ENCODE measurements at regions not wholly inside any gene's neighbourhood (a gene's known extent, or its start where the extent isn't known, plus 50 kb on each side); places are given as distances from the start of the nearest gene placed in this dataset.
A peak's percentile ranks its signal among the peaks of the same experiment; 100 is the strongest.

- no peaks in the 10 kb centered on the region for H3K4me1 ChIP-seq
- H3K4me3 ChIP-seq: no peak overlapping the region
- H3K36me3 ChIP-seq: no peaks in the 10 kb centered on the region
- DNase-seq: peak in 1 of 2 experiments; percentile 1
- H3K9me3 ChIP-seq (replicated peaks): no peaks in the 10 kb centered on the region
- H3K27me3 ChIP-seq: 0 out of 2 replicates have a peak, but pooled peaks cover 6% of the 10 kb centered on the region
- H3K27ac ChIP-seq: no peak overlapping the region
Observed at GRCh38 chr2:239463541-239464165, 62.8 kb upstream of the HDAC4 start.

- H3K4me3 ChIP-seq: no peak overlapping the region
- no peak overlapping the region for H3K27ac ChIP-seq
- H3K27me3 ChIP-seq: 0 out of 2 replicates have a peak, but pooled peaks cover 6% of the 10 kb centered on the region
- H3K36me3 ChIP-seq: no peaks in the 10 kb centered on the region
- no peaks in the 10 kb centered on the region for H3K9me3 ChIP-seq (replicated peaks)
- H3K4me1 ChIP-seq: no peaks in the 10 kb centered on the region
- DNase-seq: peak in 1 of 2 experiments; percentile 23
Observed at GRCh38 chr2:239462671-239463506, 62.1 kb upstream of the HDAC4 start.

- Histone ChIP-seq H3K9me3 (replicated peaks) (no peaks in the 10 kb centered on the region), H3K4me3 (no peak overlapping the region), H3K27me3 (0 out of 2 replicates have a peak, but pooled peaks cover 6% of the 10 kb centered on the region), H3K4me1 (no peaks in the 10 kb centered on the region), H3K36me3 (no peaks in the 10 kb centered on the region), H3K27ac (no peak overlapping the region)
- DNase-seq: no peak
Observed at GRCh38 chr2:239462191-239462515, 61.3 kb upstream of the HDAC4 start.

GRCh38 chr2:239461291-239462190 is 60.7 kb upstream of the HDAC4 start:
- H3K4me3 ChIP-seq: no peak overlapping the region
- H3K36me3 ChIP-seq: no peaks in the 10 kb centered on the region
- H3K4me1 ChIP-seq: no peaks in the 10 kb centered on the region
- H3K27me3 ChIP-seq: 0 out of 2 replicates have a peak, but pooled peaks cover 6% of the 10 kb centered on the region
- no peaks in the 10 kb centered on the region for H3K9me3 ChIP-seq (replicated peaks)
- no peak for DNase-seq
- H3K27ac ChIP-seq: no peak overlapping the region

- no peak overlapping the region for H3K27ac ChIP-seq
- H3K36me3 ChIP-seq: no peaks in the 10 kb centered on the region
- no peaks in the 10 kb centered on the region for H3K9me3 ChIP-seq (replicated peaks)
- no peak overlapping the region for H3K4me3 ChIP-seq
- H3K27me3 ChIP-seq: 0 out of 2 replicates have a peak, but pooled peaks cover 6% of the 10 kb centered on the region
- H3K4me1 ChIP-seq: no peaks in the 10 kb centered on the region
- no peak for DNase-seq
Observed at GRCh38 chr2:239460780-239461179, 60.0 kb upstream of the HDAC4 start.

GRCh38 chr2:239459606-239460005 is 58.8 kb upstream of the HDAC4 start:
- H3K4me1 ChIP-seq: no peaks in the 10 kb centered on the region
- peak in 1 of 2 experiments; percentile 13 for DNase-seq
- H3K9me3 ChIP-seq (replicated peaks): no peaks in the 10 kb centered on the region
- H3K27me3 ChIP-seq: 0 out of 2 replicates have a peak, but pooled peaks cover 6% of the 10 kb centered on the region
- H3K36me3 ChIP-seq: no peaks in the 10 kb centered on the region
- H3K4me3 ChIP-seq: no peak overlapping the region
- H3K27ac ChIP-seq: no peak overlapping the region

- H3K9me3 ChIP-seq (replicated peaks): no peaks in the 10 kb centered on the region
- H3K27me3 ChIP-seq: 0 out of 2 replicates have a peak, but pooled peaks cover 6% of the 10 kb centered on the region
- H3K36me3 ChIP-seq: no peaks in the 10 kb centered on the region
- no peak overlapping the region for H3K27ac ChIP-seq
- no peaks in the 10 kb centered on the region for H3K4me1 ChIP-seq
- no peak overlapping the region for H3K4me3 ChIP-seq
- DNase-seq: no peak
Observed at GRCh38 chr2:239459056-239459455, 58.2 kb upstream of the HDAC4 start.

- no peaks in the 10 kb centered on the region for H3K9me3 ChIP-seq (replicated peaks)
- no peaks in the 10 kb centered on the region for H3K4me1 ChIP-seq
- 0 out of 2 replicates have a peak, but pooled peaks cover 6% of the 10 kb centered on the region for H3K27me3 ChIP-seq
- no peak overlapping the region for H3K27ac ChIP-seq
- H3K4me3 ChIP-seq: no peak overlapping the region
- no peak for DNase-seq
- no peaks in the 10 kb centered on the region for H3K36me3 ChIP-seq
Observed at GRCh38 chr2:239457586-239458445, 57.0 kb upstream of the HDAC4 start.

GRCh38 chr2:239456940-239457339 is 56.1 kb upstream of the HDAC4 start:
- Histone ChIP-seq H3K9me3 (replicated peaks) (0 out of 2 replicates have a peak, but pooled peaks cover 4% of the 10 kb centered on the region), H3K27ac (no peak overlapping the region), H3K27me3 (0 out of 2 replicates have a peak, but pooled peaks cover 6% of the 10 kb centered on the region), H3K36me3 (no peaks in the 10 kb centered on the region), H3K4me3 (no peak overlapping the region), H3K4me1 (no peaks in the 10 kb centered on the region)
- DNase-seq: no peak

GRCh38 chr2:239455436-239456203 is 54.8 kb upstream of the HDAC4 start:
- H3K9me3 ChIP-seq (replicated peaks): peaks cover 4% of the 10 kb centered on the region; the same call in 1 of the 2 replicates
- no peak overlapping the region for H3K4me3 ChIP-seq
- H3K27ac ChIP-seq: no peak overlapping the region
- no peaks in the 10 kb centered on the region for H3K27me3 ChIP-seq
- no peaks in the 10 kb centered on the region for H3K36me3 ChIP-seq
- DNase-seq: no peak
- no peaks in the 10 kb centered on the region for H3K4me1 ChIP-seq

GRCh38 chr2:239454507-239454906 is 53.7 kb upstream of the HDAC4 start:
- Histone ChIP-seq H3K4me3 (no peak overlapping the region), H3K4me1 (no peaks in the 10 kb centered on the region), H3K27me3 (no peaks in the 10 kb centered on the region), H3K36me3 (no peaks in the 10 kb centered on the region), H3K9me3 (replicated peaks) (peaks cover 4% of the 10 kb centered on the region; the same call in 1 of the 2 replicates), H3K27ac (no peak overlapping the region)
- no peak for DNase-seq
